K562 (cell line): ENCODE measurements at regions not wholly inside any gene's neighbourhood (a gene's known extent, or its start where the extent isn't known, plus 50 kb on each side); places are given as distances from the start of the nearest gene placed in this dataset.
"Not testable (repeated sequence)": the region's sequence is repeated elsewhere in the genome, so short reads cannot be mapped to it uniquely, and the experiment has no call there.

Experiments used
- ATAC-seq: fragments of 200-7000 bp; cut with Tn5 transposase; 3 replicates; pipeline ENCODE4 v1.9.1; 2020; ENCODE audit warnings: moderate library complexity
- BruUV-seq: library from RNA; stranded (reverse); fragments of 400-500 nt; replicated peaks from 2 replicates; lab custom pipeline; 2021; lab: Mats Ljungman, UMichigan
- CTCF ChIA-PET: fragments of 300-600 bp; formaldehyde crosslinking; extraction: SDS; loops from one replicate; lab custom pipeline; 2021; ENCODE audit warnings: low intra/inter-chr PET ratio; lab: Yijun Ruan, JAX
- POLR2A ChIA-PET: fragments of 300-600, 350-650 bp; sonication (Branson Sonifier 250); formaldehyde crosslinking; extraction: SDS; loops from one replicate; lab custom pipeline; 2021; ENCODE audit warnings: antibody characterized with exemption, inconsistent platforms; lab: Yijun Ruan, JAX
- DNase-seq, 4 experiments: peaks; one replicate each; pipeline versions ENCODE4 v3.0.0 to v3.0.0-alpha.2; 2011 to 2018; ENCODE audit warnings: low spot score in 3 of 4, mixed read lengths in 3 of 4; ENCODE audit errors: extremely low read depth in 1 of 4
- FAIRE-seq: peaks from 2 replicates; lab custom pipeline; 2011; peaks lifted over from hg19 to GRCh38; lab: Jason Lieb, UNC
- H2AFZ ChIP-seq: 2 replicates; pipeline ENCODE4 v1.6.0; 2011; ENCODE audit warnings: low read depth, low read length, control low read depth, inconsistent platforms
- H3K27ac ChIP-seq: fragments of 200-600 bp; 3 replicates; pipeline ENCODE4 v1.8.0; 2011; ENCODE audit warnings: low read depth, mild to moderate bottlenecking, control low read depth, inconsistent platforms, low read length, moderate library complexity, mixed read lengths; ENCODE audit errors: extremely low read depth
- H3K27me3 ChIP-seq, 2 experiments: fragments of 300-600 bp in 1 of 2; 2 replicates in 1 of 2; 3 replicates in 1 of 2; pipeline versions ENCODE4 v1.6.0 to v1.8.0; 2011; ENCODE audit warnings: inconsistent platforms in 2 of 2, low read length in 2 of 2, mild to moderate bottlenecking in 1 of 2, mixed read lengths in 1 of 2, moderate library complexity in 1 of 2; ENCODE audit not compliant: control insufficient read depth in 2 of 2, insufficient read depth in 2 of 2
- H3K36me3 ChIP-seq: fragments of 300-600 bp; 3 replicates; pipeline ENCODE4 v1.8.0; 2011; ENCODE audit warnings: mild to moderate bottlenecking, low read length, inconsistent platforms; ENCODE audit not compliant: control insufficient read depth, insufficient read depth
- H3K4me1 ChIP-seq, 2 experiments: fragments of 200-600 bp in 1 of 2; replicated peaks in 1 of 2; 2 replicates in 1 of 2; 3 replicates in 1 of 2; pipeline versions ENCODE4 v1.5.1 to v1.8.0; 2011; ENCODE audit warnings: inconsistent platforms in 2 of 2, low read length in 2 of 2, mild to moderate bottlenecking in 1 of 2, mixed read lengths in 1 of 2, moderate library complexity in 1 of 2; ENCODE audit not compliant: control insufficient read depth in 2 of 2, insufficient read depth in 2 of 2
- H3K4me2 ChIP-seq: 2 replicates; pipeline ENCODE4 v1.6.1; 2011; ENCODE audit warnings: low read length, control low read depth, inconsistent platforms, mixed read lengths; ENCODE audit not compliant: insufficient read depth
- H3K4me3 ChIP-seq: fragments of 200-600 bp; sonication (generic), shearing (Covaris generic); 2 replicates; pipeline ENCODE4 v1.5.1; 2016; ENCODE audit warnings: control low read depth, inconsistent platforms
- H3K79me2 ChIP-seq: fragments of 200-600 bp; 3 replicates; pipeline ENCODE4 v1.8.0; 2011; ENCODE audit warnings: low read length, inconsistent platforms; ENCODE audit not compliant: control insufficient read depth, insufficient read depth
- H3K9ac ChIP-seq, 2 experiments: 2 replicates each; pipeline versions ENCODE4 v1.6.0 to v1.6.1; 2011; ENCODE audit warnings: low read depth in 2 of 2, low read length in 2 of 2, control low read depth in 1 of 2, inconsistent platforms in 1 of 2, mild to moderate bottlenecking in 1 of 2, mixed read lengths in 1 of 2; ENCODE audit not compliant: insufficient read depth in 1 of 2
- H3K9me1 ChIP-seq: one replicate; pipeline ENCODE4 v1.6.0; 2011; ENCODE audit warnings: inconsistent platforms, mild to moderate bottlenecking, low read length, moderate library complexity; ENCODE audit not compliant: control insufficient read depth, insufficient read depth
- H3K9me3 ChIP-seq: replicated peaks from 2 replicates; pipeline ENCODE4 v1.5.1; 2011; ENCODE audit warnings: low read depth, low read length, inconsistent platforms; ENCODE audit not compliant: control insufficient read depth, insufficient read depth
- H4K20me1 ChIP-seq: replicated peaks from 2 replicates; pipeline ENCODE4 v1.6.1; 2011; ENCODE audit warnings: low read length, inconsistent platforms, mixed read lengths; ENCODE audit not compliant: control insufficient read depth, insufficient read depth
- CEBPB ChIP-seq: fragments of 450-650 bp; IDR thresholded peaks from 2 replicates; pipeline ENCODE4 v1.6.1; 2016; ENCODE audit warnings: missing genetic modification characterization, missing compliant biosample characterization
- CEBPG ChIP-seq, 3 experiments: fragments of 200-800 bp in 1 of 3; sonication (Bioruptor generic) in 1 of 3; sonication (generic) in 1 of 3; formaldehyde crosslinking in 1 of 3; IDR thresholded peaks in 2 of 3; conservative IDR thresholded peaks in 1 of 3; 2 replicates each; pipeline versions ENCODE4 v1.6.1 to v1.8.0; 2016 to 2022; ENCODE audit warnings: missing compliant biosample characterization in 2 of 3, missing genetic modification characterization in 2 of 3, mild to moderate bottlenecking in 1 of 3, missing genetic modification reagents in 1 of 3
- E2F8 ChIP-seq: fragments of 450-650 bp; IDR thresholded peaks from 2 replicates; pipeline ENCODE4 v1.7.1; 2018; ENCODE audit warnings: mild to moderate bottlenecking, low read depth; ENCODE audit not compliant: partially characterized antibody
- HSF4 ChIP-seq: fragments of 250-450 bp; sonication (Bioruptor Pico); IDR thresholded peaks from 2 replicates; pipeline ENCODE4 v2.1.2; 2022; ENCODE audit warnings: mild to moderate bottlenecking, moderate library complexity, borderline replicate concordance
- STAT5A ChIP-seq: IDR thresholded peaks from 2 replicates; pipeline ENCODE4 v1.6.1; 2012; ENCODE audit warnings: low read length, inconsistent platforms, borderline replicate concordance
- ZNF586 ChIP-seq: fragments of 450-650 bp; formaldehyde crosslinking; conservative IDR thresholded peaks from 2 replicates; pipeline ENCODE4 v1.4.0; 2020; ENCODE audit warnings: mild to moderate bottlenecking, moderate library complexity
- WGBS: fragments of 100-300 bp; shearing (Covaris generic); methylation state at CpG from one replicate; pipeline ENCODE4 v1.1.6; 2016; ENCODE audit warnings: low coverage, mixed read lengths; ENCODE audit not compliant: insufficient coverage; ENCODE audit errors: missing lambda C conversion rate; 5-methylcytosine and 5-hydroxymethylcytosine counted together
- in situ Hi-C: fragments of 300-500 bp; cut with MboI; formaldehyde crosslinking; loops from 4 replicates; pipeline ENCODE4 v1.15.0; 2018; ENCODE audit warnings: inconsistent platforms, mixed read lengths
- intact Hi-C: fragments of 100-400 bp; cut with micrococcal nuclease; formaldehyde crosslinking; loops from 2 replicates; pipeline ENCODE4 v1.14.2; 2022
- TF ChIP-seq, protein P1 (sequence below): fragments of 450-650 bp; conservative IDR thresholded peaks from 2 replicates; pipeline ENCODE4 v1.6.1; 2016; ENCODE audit warnings: missing genetic modification characterization, low read depth, mild to moderate bottlenecking, control low read depth, missing compliant biosample characterization
- TF ChIP-seq, protein P2 (sequence below): fragments of 250-450 bp; sonication (Bioruptor Pico); IDR thresholded peaks from 2 replicates; pipeline ENCODE4 v1.5.0; 2020; ENCODE audit warnings: mild to moderate bottlenecking, borderline replicate concordance

GRCh38 chr18:57949335-57949734 lies 94.7 kb upstream of the NEDD4L start:
- H3K9me3 ChIP-seq, H3K79me2 ChIP-seq, H3K9ac ChIP-seq, ATAC-seq, H4K20me1 ChIP-seq, CTCF ChIA-PET, H2AFZ ChIP-seq, H3K4me2 ChIP-seq, BruUV-seq, H3K27ac ChIP-seq, H3K4me3 ChIP-seq, in situ Hi-C loops, H3K4me1 ChIP-seq, FAIRE-seq, intact Hi-C loops, H3K36me3 ChIP-seq, DNase-seq, H3K27me3 ChIP-seq, H3K9me1 ChIP-seq: not testable (repeated sequence)
- POLR2A ChIA-PET = interaction anchor here (0.6 kb wide), 1 partner anchor 18 kb away, joined by 3 read pairs; no protein-coding TSS in a partner anchor
- TF ChIP-seq CEBPB (tag) (peak; percentile 87), CEBPG (CRISPR knock-in tag; IDR thresholded peaks at IDR 0.05) (peak; percentile 43; the same call in 1 of the 2 replicates), CEBPG (tag; conservative IDR thresholded peaks at IDR 0.05 in 1 of 2, IDR thresholded peaks at IDR 0.05 in 1 of 2) (peak; percentile 67 to 82)
- 14% methylated on average over 5 of the region's 7 CpGs for WGBS

DNA sequence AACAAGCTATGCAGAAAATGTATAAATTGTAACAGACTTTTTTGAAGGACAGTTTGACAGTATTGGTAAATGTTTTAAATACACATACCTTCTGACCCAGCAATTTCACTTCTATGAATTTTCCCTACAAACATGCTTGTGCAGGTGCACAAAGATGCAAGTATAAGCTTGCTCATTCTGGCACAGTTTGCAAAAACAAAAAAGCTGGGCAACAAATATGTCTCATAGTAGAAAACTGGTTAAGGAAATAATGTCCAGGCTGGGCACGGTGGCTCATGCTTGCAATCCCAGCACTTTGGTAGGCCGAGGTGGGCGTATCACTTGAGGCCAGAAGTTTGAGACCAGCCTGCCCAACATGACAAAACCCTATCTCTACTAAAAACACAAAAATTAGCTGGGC lies 96.9 kb upstream of the NEDD4L start:
- no peak overlapping the region for H2AFZ ChIP-seq
- no peaks in the 10 kb centered on the region for H4K20me1 ChIP-seq
- no peak for FAIRE-seq
- H3K4me3 ChIP-seq = no peak overlapping the region
- BruUV-seq = no TSS peak
- ATAC-seq = no peak
- no peaks in the 10 kb centered on the region for H3K36me3 ChIP-seq
- WGBS = 3% methylated on average over 3 of the region's 3 CpGs
- no peaks in the 10 kb centered on the region for H3K4me1 ChIP-seq
- H3K9me1 ChIP-seq = no peaks in the 10 kb centered on the region
- H3K27me3 ChIP-seq = peaks cover 0 to 3% of the 10 kb centered on the region in 2 experiments; a peak in 1 of 5 replicates
- H3K79me2 ChIP-seq = no peaks in the 10 kb centered on the region
- no peak overlapping the region for H3K27ac ChIP-seq
- no peaks in the 10 kb centered on the region for H3K9me3 ChIP-seq
- no peak for DNase-seq
- in situ Hi-C loops (no loop called here), intact Hi-C loops (no loop called here)
- POLR2A ChIA-PET = no interaction called here
- H3K4me2 ChIP-seq = no peak overlapping the region
- CTCF ChIA-PET = no interaction called here
- no peak overlapping the region for H3K9ac ChIP-seq
- TF ChIP-seq E2F8 (no peak), STAT5A (no peak), HSF4 (CRISPR knock-in tag) (no peak), ZNF586 (CRISPR knock-in tag) (no peak)
- TF ChIP-seq, protein P1, sequence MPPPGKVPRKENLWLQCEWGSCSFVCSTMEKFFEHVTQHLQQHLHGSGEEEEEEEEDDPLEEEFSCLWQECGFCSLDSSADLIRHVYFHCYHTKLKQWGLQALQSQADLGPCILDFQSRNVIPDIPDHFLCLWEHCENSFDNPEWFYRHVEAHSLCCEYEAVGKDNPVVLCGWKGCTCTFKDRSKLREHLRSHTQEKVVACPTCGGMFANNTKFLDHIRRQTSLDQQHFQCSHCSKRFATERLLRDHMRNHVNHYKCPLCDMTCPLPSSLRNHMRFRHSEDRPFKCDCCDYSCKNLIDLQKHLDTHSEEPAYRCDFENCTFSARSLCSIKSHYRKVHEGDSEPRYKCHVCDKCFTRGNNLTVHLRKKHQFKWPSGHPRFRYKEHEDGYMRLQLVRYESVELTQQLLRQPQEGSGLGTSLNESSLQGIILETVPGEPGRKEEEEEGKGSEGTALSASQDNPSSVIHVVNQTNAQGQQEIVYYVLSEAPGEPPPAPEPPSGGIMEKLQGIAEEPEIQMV = no peak
- TF ChIP-seq, protein P2, sequence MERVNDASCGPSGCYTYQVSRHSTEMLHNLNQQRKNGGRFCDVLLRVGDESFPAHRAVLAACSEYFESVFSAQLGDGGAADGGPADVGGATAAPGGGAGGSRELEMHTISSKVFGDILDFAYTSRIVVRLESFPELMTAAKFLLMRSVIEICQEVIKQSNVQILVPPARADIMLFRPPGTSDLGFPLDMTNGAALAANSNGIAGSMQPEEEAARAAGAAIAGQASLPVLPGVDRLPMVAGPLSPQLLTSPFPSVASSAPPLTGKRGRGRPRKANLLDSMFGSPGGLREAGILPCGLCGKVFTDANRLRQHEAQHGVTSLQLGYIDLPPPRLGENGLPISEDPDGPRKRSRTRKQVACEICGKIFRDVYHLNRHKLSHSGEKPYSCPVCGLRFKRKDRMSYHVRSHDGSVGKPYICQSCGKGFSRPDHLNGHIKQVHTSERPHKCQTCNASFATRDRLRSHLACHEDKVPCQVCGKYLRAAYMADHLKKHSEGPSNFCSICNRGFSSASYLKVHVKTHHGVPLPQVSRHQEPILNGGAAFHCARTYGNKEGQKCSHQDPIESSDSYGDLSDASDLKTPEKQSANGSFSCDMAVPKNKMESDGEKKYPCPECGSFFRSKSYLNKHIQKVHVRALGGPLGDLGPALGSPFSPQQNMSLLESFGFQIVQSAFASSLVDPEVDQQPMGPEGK (CRISPR knock-in tag) = no peak
